GM23338 (cell line): ENCODE measurements at regions not wholly inside any gene's neighbourhood (a gene's known extent, or its start where the extent isn't known, plus 50 kb on each side); places are given as distances from the start of the nearest gene placed in this dataset.

ENCODE experiments used
- ATAC-seq: fragments of 200-7000 bp; cut with Tn5 transposase; 3 replicates; pipeline ENCODE4 v1.9.1; 2020
- DNase-seq: peaks from one replicate; pipeline ENCODE4 v3.0.0-alpha.2; 2015; ENCODE audit warnings: low spot score
- H2AFZ ChIP-seq: fragments of 200-600 bp; sonication (generic); 2 replicates; pipeline ENCODE4 v1.8.0; 2016; ENCODE audit warnings: antibody characterized with exemption, mild to moderate bottlenecking, moderate library complexity
- H3F3A ChIP-seq: fragments of 200-600 bp; sonication (generic); replicated peaks from 2 replicates; pipeline ENCODE4 v1.8.0; 2017; ENCODE audit warnings: antibody characterized with exemption, mixed run types, low read depth
- H3K27ac ChIP-seq: fragments of 200-600 bp; sonication (generic); 2 replicates; pipeline ENCODE4 v1.6.1; 2016; ENCODE audit warnings: low read depth
- H3K27me3 ChIP-seq: fragments of 200-600 bp; sonication (generic); 2 replicates; pipeline ENCODE4 v1.8.0; 2016; ENCODE audit warnings: mild to moderate bottlenecking, mixed run types, moderate library complexity; ENCODE audit not compliant: insufficient read depth
- H3K36me3 ChIP-seq: fragments of 200-600 bp; sonication (generic); 2 replicates; pipeline ENCODE4 v1.8.0; 2016; ENCODE audit warnings: mild to moderate bottlenecking; ENCODE audit not compliant: insufficient read depth
- H3K4me1 ChIP-seq: fragments of 200-600 bp; sonication (generic); 2 replicates; pipeline ENCODE4 v1.8.0; 2016; ENCODE audit warnings: mild to moderate bottlenecking, moderate library complexity; ENCODE audit not compliant: insufficient read depth
- H3K4me2 ChIP-seq: fragments of 200-600 bp; sonication (generic); 2 replicates; pipeline ENCODE4 v1.7.1; 2017; ENCODE audit warnings: mixed run types
- H3K4me3 ChIP-seq: fragments of 200-600 bp; sonication (generic); 2 replicates; pipeline ENCODE4 v1.6.1; 2016; ENCODE audit warnings: mixed run types
- H3K79me2 ChIP-seq: fragments of 200-600 bp; sonication (generic); replicated peaks from 2 replicates; pipeline ENCODE4 v1.8.0; 2017; ENCODE audit warnings: mild to moderate bottlenecking; ENCODE audit not compliant: insufficient read depth
- H3K9me2 ChIP-seq: fragments of 200-600 bp; sonication (generic); 2 replicates; pipeline ENCODE4 v1.8.0; 2017; ENCODE audit not compliant: insufficient read depth
- H4K20me1 ChIP-seq: fragments of 200-600 bp; sonication (generic); replicated peaks from 2 replicates; pipeline ENCODE4 v1.8.0; 2017; ENCODE audit warnings: mild to moderate bottlenecking; ENCODE audit not compliant: insufficient read depth
- H3K27ac Mint-ChIP-seq: 2 replicates; pipeline ENCODE4 v1.8.0; 2020; ENCODE audit warnings: inconsistent platforms, mild to moderate bottlenecking, moderate library complexity, mixed read lengths
- H3K27me3 Mint-ChIP-seq: 3 replicates; pipeline ENCODE4 v1.8.0; 2022; ENCODE audit warnings: low read depth, mild to moderate bottlenecking, moderate library complexity, mixed read lengths, inconsistent platforms; ENCODE audit not compliant: insufficient read depth, poor library complexity
- H3K36me3 Mint-ChIP-seq: 3 replicates; pipeline ENCODE4 v1.8.0; 2021; ENCODE audit warnings: low read depth, mild to moderate bottlenecking, inconsistent platforms, moderate library complexity, mixed read lengths
- H3K4me1 Mint-ChIP-seq: 3 replicates; pipeline ENCODE4 v1.8.0; 2020; ENCODE audit warnings: mild to moderate bottlenecking, inconsistent platforms, mixed read lengths
- H3K4me3 Mint-ChIP-seq: 3 replicates; pipeline ENCODE4 v1.8.0; 2021; ENCODE audit warnings: moderate library complexity, mild to moderate bottlenecking, inconsistent platforms, mixed read lengths
- H3K9me3 Mint-ChIP-seq: 3 replicates; pipeline ENCODE4 v1.8.0; 2020; ENCODE audit warnings: moderate library complexity, mild to moderate bottlenecking, inconsistent platforms, mixed read lengths
- CREB1 ChIP-seq: fragments of 250-450 bp; sonication (Bioruptor Pico); IDR thresholded peaks from 2 replicates; pipeline ENCODE4 v1.5.0; 2020; ENCODE audit warnings: low read depth, mild to moderate bottlenecking, moderate library complexity
- EZH2 ChIP-seq: fragments of 200-600 bp; sonication (generic); IDR thresholded peaks from one replicate; pipeline ENCODE4 v1.8.0; 2017; ENCODE audit warnings: antibody characterized with exemption, mild to moderate bottlenecking, low read depth; ENCODE audit not compliant: unreplicated experiment
- EZH2phosphoT487 ChIP-seq: fragments of 200-600 bp; sonication (generic); IDR thresholded peaks from one replicate; pipeline ENCODE4 v1.8.1; 2018; ENCODE audit warnings: antibody characterized with exemption; ENCODE audit not compliant: unreplicated experiment
- JUNB ChIP-seq: IDR thresholded peaks from one replicate; pipeline ENCODE4 v1.6.1; 2016; ENCODE audit warnings: antibody characterized with exemption; ENCODE audit not compliant: unreplicated experiment
- NANOG ChIP-seq: IDR thresholded peaks from 2 replicates; pipeline ENCODE4 v1.6.1; 2016; ENCODE audit warnings: antibody characterized with exemption, borderline replicate concordance
- POLR2AphosphoS5 ChIP-seq: IDR thresholded peaks from 2 replicates; pipeline ENCODE4 v1.6.1; 2016; ENCODE audit warnings: antibody characterized with exemption, low read depth
- STAT1 ChIP-seq: IDR thresholded peaks from one replicate; pipeline ENCODE4 v1.6.1; 2016; ENCODE audit warnings: antibody characterized with exemption; ENCODE audit not compliant: unreplicated experiment
- ZNF114 ChIP-seq: fragments of 250-450 bp; sonication (Bioruptor Pico); IDR thresholded peaks from 2 replicates; pipeline ENCODE4 v1.5.0; 2020; ENCODE audit warnings: mild to moderate bottlenecking, moderate library complexity
- ZNF331 ChIP-seq: fragments of 250-450 bp; sonication (Bioruptor Pico); IDR thresholded peaks from 2 replicates; pipeline ENCODE4 v1.5.0; 2020; ENCODE audit warnings: low read depth, mild to moderate bottlenecking, moderate library complexity
- ZNF462 ChIP-seq: fragments of 250-450 bp; sonication (Bioruptor Pico); IDR thresholded peaks from 2 replicates; pipeline ENCODE4 v1.5.0; 2020; ENCODE audit warnings: mild to moderate bottlenecking, moderate library complexity
- TF ChIP-seq, protein P1 (sequence below): IDR thresholded peaks from one replicate; pipeline ENCODE4 v1.6.1; 2018; ENCODE audit warnings: antibody characterized with exemption; ENCODE audit not compliant: unreplicated experiment
- TF ChIP-seq, protein P2 (sequence below), 2 experiments: fragments of 200-600 bp in 1 of 2; sonication (generic) in 1 of 2; conservative IDR thresholded peaks; 2 replicates each; pipeline versions ENCODE4 v1.5.1 to v1.6.1; 2016 to 2017; ENCODE audit warnings: antibody characterized with exemption in 2 of 2, low read depth in 2 of 2, mild to moderate bottlenecking in 2 of 2, moderate library complexity in 1 of 2

DNA sequence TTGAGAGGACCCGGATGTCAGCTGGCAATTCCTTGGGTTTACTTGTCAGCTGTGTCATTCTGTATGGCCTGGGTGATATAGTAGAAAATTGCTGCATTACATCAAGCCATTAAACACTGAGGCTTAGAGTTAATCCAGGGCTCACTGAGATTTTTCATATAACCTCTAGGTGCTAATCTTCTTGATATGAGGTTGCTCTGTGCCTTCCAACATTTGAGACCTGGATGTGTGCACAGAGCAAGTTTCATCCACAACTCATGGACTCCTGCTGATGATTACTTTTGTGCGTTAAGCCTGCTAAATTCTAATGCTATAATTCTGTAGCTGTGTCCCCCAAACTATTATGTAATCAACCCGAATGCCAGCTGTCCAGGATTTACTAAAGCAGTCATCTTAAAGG, 178.4 kb upstream of the CDH20 start:
- H3K27me3 Mint-ChIP-seq = peaks cover 3% of the 10 kb centered on the region
- H4K20me1 ChIP-seq = no peaks in the 10 kb centered on the region
- H3K36me3 Mint-ChIP-seq = no peaks in the 10 kb centered on the region
- H3K4me3 ChIP-seq = no peak overlapping the region
- H2AFZ ChIP-seq = no peak overlapping the region
- no peaks in the 10 kb centered on the region for H3K27me3 ChIP-seq
- TF ChIP-seq CREB1 (CRISPR knock-in tag) = no peak
- no peak for TF ChIP-seq EZH2
- H3K4me2 ChIP-seq = no peak overlapping the region
- H3K9me3 Mint-ChIP-seq = no peaks in the 10 kb centered on the region; the same call in 2 of the 3 replicates
- H3K4me1 Mint-ChIP-seq = no peaks in the 10 kb centered on the region
- no peaks in the 10 kb centered on the region for H3K9me2 ChIP-seq
- H3K79me2 ChIP-seq = no peaks in the 10 kb centered on the region
- H3K36me3 ChIP-seq = no peaks in the 10 kb centered on the region
- no peak overlapping the region for H3K4me3 Mint-ChIP-seq
- no peak overlapping the region for H3K27ac Mint-ChIP-seq
- no peaks in the 10 kb centered on the region for H3F3A ChIP-seq
- no peak overlapping the region for H3K27ac ChIP-seq
- no peak for DNase-seq
- ATAC-seq = no peak
- no peaks in the 10 kb centered on the region for H3K4me1 ChIP-seq

DNA sequence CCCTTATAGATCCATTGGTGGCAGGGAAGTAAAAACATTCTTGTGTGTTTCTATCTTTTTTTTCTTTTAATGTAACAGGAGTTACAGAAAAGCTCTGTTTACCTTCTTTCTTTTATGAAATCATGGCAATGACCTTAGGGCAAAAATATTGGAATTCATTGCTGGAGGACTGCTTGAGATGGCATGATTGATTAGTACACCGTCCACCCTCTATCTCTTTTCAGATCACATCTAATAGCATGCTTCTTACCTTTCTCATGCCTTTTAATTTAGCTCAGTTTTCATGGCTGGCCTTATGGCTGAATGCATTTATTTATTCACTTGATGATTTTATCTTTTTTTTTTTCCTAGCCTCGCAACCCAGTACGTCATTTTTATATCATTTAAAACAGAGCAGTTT, 177.6 kb upstream of the CDH20 start:
- Histone ChIP-seq H4K20me1 (no peaks in the 10 kb centered on the region), H2AFZ (no peak overlapping the region), H3K79me2 (no peaks in the 10 kb centered on the region), H3K9me2 (no peaks in the 10 kb centered on the region), H3K27ac (no peak overlapping the region), H3K36me3 (no peaks in the 10 kb centered on the region), H3K4me3 (no peak overlapping the region), H3K4me1 (no peaks in the 10 kb centered on the region), H3K4me2 (no peak overlapping the region), H3F3A (no peaks in the 10 kb centered on the region), H3K27me3 (no peaks in the 10 kb centered on the region)
- no peak for ATAC-seq
- Mint-ChIP-seq H3K9me3 (no peaks in the 10 kb centered on the region; the same call in 2 of the 3 replicates), H3K27me3 (peaks cover 3% of the 10 kb centered on the region), H3K27ac (no peak overlapping the region), H3K36me3 (no peaks in the 10 kb centered on the region), H3K4me1 (no peaks in the 10 kb centered on the region), H3K4me3 (no peak overlapping the region)
- no peak for DNase-seq
- TF ChIP-seq ZNF462 (no peak), STAT1 (no peak), NANOG (no peak), CREB1 (CRISPR knock-in tag) (no peak), EZH2phosphoT487 (no peak), ZNF114 (CRISPR knock-in tag) (no peak), EZH2 (no peak), JUNB (no peak), POLR2AphosphoS5 (no peak), ZNF331 (CRISPR knock-in tag) (no peak)
- TF ChIP-seq, protein P1, sequence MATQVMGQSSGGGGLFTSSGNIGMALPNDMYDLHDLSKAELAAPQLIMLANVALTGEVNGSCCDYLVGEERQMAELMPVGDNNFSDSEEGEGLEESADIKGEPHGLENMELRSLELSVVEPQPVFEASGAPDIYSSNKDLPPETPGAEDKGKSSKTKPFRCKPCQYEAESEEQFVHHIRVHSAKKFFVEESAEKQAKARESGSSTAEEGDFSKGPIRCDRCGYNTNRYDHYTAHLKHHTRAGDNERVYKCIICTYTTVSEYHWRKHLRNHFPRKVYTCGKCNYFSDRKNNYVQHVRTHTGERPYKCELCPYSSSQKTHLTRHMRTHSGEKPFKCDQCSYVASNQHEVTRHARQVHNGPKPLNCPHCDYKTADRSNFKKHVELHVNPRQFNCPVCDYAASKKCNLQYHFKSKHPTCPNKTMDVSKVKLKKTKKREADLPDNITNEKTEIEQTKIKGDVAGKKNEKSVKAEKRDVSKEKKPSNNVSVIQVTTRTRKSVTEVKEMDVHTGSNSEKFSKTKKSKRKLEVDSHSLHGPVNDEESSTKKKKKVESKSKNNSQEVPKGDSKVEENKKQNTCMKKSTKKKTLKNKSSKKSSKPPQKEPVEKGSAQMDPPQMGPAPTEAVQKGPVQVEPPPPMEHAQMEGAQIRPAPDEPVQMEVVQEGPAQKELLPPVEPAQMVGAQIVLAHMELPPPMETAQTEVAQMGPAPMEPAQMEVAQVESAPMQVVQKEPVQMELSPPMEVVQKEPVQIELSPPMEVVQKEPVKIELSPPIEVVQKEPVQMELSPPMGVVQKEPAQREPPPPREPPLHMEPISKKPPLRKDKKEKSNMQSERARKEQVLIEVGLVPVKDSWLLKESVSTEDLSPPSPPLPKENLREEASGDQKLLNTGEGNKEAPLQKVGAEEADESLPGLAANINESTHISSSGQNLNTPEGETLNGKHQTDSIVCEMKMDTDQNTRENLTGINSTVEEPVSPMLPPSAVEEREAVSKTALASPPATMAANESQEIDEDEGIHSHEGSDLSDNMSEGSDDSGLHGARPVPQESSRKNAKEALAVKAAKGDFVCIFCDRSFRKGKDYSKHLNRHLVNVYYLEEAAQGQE = no peak
- TF ChIP-seq, protein P2, sequence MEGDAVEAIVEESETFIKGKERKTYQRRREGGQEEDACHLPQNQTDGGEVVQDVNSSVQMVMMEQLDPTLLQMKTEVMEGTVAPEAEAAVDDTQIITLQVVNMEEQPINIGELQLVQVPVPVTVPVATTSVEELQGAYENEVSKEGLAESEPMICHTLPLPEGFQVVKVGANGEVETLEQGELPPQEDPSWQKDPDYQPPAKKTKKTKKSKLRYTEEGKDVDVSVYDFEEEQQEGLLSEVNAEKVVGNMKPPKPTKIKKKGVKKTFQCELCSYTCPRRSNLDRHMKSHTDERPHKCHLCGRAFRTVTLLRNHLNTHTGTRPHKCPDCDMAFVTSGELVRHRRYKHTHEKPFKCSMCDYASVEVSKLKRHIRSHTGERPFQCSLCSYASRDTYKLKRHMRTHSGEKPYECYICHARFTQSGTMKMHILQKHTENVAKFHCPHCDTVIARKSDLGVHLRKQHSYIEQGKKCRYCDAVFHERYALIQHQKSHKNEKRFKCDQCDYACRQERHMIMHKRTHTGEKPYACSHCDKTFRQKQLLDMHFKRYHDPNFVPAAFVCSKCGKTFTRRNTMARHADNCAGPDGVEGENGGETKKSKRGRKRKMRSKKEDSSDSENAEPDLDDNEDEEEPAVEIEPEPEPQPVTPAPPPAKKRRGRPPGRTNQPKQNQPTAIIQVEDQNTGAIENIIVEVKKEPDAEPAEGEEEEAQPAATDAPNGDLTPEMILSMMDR (conservative IDR thresholded peaks at IDR 0.05; ENCODE audit: low read depth in 2 of 2) = no peak
